ENCODE measurements at regions not wholly inside any gene's neighbourhood (a gene's known extent, or its start where the extent isn't known, plus 50 kb on each side); places are given as distances from the start of the nearest gene placed in this dataset.

DNA sequence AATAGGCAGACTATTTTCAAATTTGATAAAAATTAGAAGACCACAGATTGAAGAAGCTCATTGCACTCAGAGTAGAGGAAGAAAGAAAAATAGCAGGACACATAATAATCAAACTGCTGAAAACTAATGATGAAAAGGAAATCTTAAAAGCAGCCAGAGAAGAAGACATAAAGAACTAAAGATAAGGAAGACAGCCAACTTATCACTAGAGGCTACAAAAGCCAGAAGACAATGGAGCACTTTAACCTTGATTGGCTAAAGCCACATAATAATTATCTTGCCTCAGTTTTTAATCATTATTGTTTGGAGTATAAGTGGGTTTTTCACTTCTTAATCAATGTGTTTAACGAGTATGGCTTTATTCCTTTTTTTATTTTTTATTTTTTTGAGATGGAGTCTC lies 397.6 kb downstream of the RNF144B start:
- DNase-seq (ENCODE audit: low spot score): no peak

DNA sequence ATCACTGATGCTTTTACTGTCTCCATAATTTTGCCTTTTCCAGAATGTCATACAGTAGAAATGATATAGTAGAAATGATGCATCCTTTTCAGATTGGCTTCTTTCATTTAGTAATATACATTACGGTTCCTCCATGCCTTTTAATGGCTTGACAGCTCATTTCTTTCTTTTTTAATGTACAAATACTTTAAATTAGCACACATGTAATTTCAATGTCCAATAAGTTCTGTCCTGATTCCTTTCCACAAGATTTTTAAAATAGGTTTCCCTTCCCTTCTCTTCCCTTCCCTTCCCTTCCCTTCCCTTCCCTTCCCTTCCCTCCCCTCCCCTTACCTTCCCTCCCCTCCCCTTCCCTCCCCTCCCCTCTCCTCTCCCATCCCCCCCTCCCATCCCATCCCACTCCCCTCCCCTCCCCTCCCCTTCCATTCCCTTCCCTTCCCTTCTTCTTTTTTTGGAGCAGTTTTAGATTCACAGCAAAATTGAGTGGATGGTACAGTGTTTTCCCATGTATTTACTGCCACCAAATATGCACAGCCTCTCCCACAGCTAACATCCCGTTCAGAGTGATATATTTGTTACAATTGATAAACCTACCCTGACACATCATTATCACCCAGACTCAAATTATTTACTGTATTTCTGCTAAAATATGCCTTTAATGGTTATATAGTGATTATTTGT lies 398.8 kb downstream of the RNF144B start:
- no peak for DNase-seq (ENCODE audit: low spot score)

DNA sequence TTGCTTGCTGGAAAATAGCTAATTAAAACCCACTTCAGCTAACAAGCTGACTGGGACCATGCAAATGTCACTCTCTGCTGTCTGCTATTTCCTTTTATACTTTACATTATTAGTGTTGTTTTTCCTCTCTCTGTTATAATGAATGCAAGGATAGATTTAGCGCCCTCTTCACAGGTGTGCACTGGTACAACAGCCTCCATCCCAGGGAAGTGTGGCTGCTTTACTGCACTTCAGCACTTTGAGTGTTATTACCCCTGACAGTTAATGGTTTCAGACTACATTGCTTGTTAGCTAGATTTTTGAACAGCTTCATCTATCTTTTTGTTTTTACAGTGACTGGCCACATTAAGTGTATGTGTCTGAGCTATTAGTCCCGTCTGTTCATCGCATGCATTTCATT lies 405.7 kb downstream of the RNF144B start:
- DNase-seq (ENCODE audit: low spot score): peak; percentile 33

DNA sequence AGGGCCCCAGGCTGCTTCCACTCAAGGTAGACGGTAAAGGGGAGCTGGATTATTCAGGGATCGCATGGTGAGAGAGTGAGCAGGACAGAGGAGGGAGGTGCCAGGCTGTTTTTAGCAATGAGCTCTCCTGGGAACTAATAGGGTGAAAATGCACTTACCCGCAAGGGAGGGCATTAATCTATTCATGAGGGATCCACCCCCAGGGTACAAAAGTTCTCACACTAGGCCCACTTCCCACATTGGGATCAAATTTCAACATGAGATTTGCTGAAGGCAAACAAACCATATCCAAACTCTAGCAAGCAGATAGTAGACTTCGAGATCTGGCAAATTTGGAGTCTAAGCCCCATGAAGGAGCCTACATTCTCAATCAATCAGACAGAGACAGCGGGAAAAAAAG lies 408.6 kb downstream of the RNF144B start:
- no peak for DNase-seq (ENCODE audit: low spot score)

DNA sequence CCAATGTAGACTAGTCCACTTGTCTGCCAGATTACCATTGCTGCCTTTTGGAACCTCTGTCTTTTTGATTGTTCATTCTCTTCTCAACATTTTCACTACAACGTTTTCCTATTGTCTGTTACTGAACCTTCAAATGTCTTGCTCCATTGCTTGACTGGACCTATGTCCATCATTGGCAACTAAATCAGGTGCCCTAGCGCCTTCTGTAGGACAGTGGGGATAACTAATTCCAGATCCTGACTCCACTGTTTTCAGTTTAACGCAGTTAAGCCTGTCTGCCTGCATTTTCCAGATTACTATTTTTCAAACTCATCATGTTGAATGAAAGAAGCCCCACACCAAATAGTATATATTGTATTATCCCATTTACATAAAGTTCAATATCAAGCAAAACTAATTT lies 433.6 kb downstream of the RNF144B start:
- DNase-seq (ENCODE audit: low spot score): no peak

DNA sequence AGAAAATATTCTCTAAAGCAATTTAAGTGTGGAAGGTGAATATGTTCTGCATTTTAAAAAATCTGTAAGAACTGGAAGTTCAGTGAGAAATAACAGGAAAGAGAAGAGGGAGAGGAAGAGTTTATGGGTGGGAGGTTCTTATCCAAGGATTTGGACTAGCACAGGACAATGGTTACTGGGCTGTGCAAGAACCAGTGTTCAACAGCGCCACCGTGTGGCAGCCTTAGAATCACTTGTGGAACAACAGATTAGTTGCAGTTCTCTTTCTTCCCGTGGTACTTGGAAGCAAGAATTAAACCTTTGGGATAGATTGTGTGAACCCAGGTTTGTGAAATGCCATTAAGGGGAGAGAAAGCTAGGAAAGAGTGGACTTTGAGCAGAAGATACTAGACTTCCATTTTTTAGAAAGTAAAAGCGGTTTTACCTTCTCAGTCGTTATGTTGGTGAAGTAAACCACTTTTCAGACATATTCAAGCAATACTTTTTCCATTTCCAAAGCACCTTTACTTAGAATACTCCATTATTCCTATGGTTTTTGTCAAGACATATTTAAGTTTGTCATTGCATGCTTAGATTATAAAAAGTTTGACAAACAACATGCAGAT lies 436.7 kb downstream of the RNF144B start:
- peak; percentile 27 for DNase-seq (ENCODE audit: low spot score)

DNA sequence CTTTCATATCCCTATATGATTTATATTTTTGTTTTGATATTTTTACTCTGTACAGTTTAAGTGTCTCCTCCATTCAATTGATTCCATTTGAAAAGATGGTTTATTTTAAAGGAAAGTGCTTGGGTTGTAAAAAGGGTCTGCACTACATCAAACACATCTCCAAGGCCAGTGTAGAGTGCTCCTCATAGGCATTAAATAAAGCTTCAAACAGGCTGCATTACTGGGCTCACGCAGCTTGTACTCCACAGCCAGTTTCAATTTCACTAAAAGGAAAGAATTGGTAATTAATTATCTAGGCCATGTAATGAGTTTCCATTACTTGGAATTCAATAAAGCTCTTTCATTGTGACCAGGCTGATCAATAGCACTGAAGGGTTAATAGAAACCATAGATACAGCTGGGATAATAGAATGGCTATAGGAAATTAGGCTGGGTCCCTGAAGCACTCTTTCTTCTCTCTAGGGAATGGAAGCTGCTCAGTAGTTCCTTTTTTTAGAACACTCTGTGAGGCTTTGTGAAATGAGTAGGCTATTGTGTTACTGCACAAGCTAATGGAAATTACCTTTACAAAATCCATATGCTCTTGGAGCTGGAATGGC lies 442.2 kb downstream of the RNF144B start:
- DNase-seq (ENCODE audit: low spot score): peak; percentile 51

DNA sequence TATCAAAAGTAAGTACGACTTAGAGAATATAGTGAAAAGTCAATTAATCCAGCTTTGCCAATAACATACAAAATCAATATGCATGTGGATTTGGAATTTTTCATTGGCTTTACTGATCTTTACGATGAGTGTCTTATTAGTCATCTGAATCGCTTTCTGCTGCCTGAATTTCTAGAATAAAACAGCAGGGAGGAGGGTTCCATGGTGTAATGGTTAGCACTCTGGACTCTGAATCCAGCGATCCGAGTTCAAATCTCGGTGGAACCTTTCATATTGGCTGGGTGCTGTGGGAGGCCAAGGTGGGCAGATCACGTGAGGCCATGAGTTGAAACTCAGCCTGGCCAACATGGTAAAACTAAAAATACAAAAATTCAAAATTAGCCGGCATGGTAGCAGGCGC lies 448.8 kb downstream of the RNF144B start:
- no peak for DNase-seq (ENCODE audit: low spot score)

DNA sequence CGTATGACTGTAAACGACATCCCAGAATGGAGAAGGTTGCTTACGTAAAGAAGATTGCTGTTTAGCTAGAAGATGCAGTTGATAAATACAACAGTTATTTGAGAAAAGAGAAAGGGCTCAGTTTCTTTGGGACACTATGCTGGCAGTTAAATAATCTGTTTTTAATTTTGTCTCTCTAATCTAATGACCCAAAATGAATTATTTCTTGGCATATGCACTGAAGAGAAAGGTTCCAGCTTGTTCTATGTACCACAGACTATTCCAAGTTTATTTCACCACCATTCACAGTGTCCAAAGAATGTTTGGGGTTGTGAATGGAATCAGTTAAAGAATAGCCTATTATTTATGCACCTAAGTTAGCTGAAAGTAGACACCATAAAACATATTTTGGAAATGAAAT lies 449.9 kb downstream of the RNF144B start:
- no peak for DNase-seq (ENCODE audit: low spot score)

DNA sequence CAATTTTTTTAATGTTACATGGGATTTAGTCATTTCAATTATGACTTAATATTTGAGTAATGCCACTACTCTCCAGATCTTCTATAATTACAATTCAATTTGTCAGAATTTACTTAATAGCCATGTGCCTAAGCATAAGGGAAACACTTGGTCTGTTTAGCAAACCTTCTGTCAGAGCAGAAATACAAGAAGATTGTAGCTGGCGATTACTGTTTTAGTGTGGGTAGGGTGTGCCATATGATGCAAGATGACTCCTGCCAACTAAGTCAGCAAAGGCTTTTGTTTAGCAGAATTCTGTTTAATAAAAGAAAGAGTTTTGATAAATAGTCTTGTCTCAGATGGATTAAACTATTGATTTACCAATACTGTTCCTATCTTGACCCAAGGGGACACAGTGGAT lies 455.4 kb downstream of the RNF144B start:
- peak; percentile 33 for DNase-seq (ENCODE audit: low spot score)

DNA sequence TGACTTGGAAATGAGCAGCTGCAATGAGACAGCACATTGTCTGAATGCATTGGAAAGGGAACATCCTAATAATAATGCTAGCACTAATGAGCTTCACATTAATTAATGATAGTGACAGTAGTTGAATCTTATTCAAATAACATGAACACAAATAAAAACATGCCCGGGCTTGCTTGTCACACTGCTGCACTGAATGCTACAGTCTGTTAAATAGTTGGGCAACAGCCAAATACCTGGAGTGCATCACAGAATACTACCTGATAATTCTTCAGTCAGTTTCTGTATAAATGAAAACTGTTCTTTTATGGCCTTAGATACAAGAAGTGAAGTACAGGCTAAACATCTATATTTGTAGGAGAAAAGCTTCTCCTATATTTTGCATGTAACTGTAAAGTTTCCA lies 458.7 kb downstream of the RNF144B start:
- DNase-seq (ENCODE audit: low spot score): no peak

DNA sequence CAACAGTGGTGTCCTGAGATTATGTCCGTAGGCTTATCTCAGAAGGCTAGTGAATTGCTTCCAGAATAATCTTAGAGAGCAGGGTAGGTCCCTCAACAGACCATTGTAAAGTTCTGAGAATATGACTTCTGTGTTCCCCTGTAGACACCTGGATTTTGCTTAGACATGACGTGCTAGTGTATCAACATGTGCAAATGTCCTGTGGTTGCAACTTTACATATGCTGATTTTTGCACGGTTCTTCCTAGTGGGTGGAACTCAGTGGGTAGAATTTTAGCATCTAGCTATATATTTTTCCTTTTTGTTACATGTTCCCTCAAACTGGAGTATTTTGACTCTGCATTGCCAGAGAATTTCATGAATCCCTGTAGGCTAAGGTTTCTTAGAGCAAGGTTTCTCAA lies 459.2 kb downstream of the RNF144B start:
- DNase-seq (ENCODE audit: low spot score): no peak

DNA sequence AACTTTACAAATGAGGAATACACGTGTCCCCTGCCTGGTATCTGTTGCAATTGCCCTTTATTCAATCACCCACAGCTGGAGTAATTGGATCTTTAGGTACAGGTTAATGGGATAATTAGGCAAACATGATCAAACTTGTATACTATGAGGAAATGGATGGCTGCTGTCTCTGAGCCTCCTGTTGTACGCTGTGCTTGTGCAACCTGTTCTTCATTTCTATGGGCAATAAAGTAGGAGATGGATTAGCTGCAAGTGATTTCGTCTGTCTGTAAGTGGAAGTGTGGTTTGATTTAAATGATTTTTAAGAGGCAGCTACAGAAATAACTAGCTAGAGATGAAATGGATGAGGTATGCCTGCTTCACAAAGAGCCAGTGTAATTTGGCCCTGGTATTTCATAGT lies 474.1 kb downstream of the RNF144B start:
- no peak for DNase-seq (ENCODE audit: low spot score)

DNA sequence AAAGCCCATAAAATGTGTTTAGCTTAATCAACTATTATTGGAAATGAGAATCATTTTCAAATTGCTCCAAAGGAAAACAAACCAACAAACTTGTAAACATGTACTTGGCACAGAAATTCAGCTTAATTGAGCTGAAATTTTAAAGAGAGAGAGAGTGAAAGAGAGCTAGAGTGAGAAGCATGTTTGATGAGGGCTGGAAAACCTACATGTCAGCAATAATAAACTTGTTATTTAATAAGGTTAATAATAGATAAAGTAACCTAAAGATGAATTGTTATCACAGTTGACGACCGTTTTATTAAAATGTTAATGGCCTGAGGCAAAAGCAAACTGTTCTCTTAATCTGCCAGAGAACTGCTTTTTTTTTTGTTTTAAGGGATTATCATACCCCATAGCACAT lies 496.1 kb downstream of the RNF144B start:
- no peak for DNase-seq (ENCODE audit: low spot score)

DNA sequence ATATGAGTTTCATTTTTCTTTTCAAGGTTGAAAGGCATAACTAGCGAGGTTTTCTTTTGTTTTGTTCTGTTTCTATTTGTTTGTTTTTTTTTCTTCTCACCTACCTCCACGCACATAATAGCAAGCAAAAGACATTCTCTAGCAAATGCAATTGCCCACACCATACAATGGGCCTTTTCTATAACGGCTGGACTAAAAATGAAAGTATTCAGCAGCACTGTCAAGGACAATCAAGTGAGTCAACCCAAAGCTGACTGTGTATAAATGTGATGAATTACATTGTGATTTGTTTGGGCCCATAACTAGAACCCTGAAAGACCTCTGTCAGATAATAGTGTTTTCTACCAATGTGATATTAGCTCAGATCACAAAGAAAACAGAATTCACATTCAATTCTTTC lies 496.7 kb downstream of the RNF144B start:
- no peak for DNase-seq (ENCODE audit: low spot score)

DNA sequence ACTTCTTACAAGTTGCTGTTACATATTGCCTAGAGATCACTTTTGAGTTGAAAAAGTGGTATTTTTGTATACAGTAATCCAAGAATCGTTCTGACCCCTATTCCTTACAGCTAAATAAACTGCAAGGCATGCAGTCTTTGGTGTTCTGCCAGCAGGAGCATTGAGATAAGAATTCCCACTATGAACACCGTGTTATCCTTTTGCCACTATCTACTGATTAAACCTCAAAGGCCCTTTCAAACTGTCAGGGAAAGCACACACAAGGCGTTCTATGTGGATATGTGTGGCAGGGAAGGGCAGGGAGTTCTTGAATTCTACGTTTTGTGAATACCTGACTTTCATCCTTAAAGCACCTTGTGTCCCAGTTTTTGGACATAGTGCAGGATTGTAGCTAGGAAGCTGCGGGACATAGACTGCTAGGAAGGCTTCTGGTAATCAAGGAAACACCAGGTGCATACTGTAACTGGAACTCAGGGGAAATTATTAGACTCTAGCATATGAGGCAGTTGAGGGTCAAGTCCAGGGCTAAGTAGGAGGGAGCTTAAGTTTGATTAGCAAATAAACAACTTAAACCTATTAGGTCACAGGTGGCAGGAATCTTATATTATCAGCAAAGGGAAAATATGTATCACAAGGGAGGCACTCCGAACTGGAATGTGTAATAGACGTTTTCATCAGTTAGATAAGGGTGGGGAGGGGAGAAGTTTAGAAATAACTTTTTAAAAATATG lies 506.6 kb downstream of the RNF144B start:
- DNase-seq (ENCODE audit: low spot score): no peak

DNA sequence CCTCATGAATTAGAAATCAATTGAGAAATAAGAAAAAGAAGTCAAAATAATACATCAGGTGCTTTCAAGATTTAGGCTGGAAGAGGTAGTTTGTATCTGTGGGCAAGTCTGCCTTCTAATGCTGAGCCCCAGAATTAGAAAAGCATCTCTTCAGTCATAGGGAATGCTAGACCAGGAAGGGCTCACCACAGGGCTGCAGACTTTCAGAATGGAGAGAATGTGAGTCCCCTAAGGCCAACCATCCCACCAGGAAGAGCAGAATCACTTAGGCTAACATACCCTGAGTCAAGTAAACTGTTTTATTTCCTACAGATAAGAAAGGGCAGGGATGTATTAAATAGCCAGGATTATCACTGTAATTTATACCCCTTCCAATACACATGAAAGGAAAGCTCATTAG lies 510.2 kb downstream of the RNF144B start:
- DNase-seq (ENCODE audit: low spot score): no peak

DNA sequence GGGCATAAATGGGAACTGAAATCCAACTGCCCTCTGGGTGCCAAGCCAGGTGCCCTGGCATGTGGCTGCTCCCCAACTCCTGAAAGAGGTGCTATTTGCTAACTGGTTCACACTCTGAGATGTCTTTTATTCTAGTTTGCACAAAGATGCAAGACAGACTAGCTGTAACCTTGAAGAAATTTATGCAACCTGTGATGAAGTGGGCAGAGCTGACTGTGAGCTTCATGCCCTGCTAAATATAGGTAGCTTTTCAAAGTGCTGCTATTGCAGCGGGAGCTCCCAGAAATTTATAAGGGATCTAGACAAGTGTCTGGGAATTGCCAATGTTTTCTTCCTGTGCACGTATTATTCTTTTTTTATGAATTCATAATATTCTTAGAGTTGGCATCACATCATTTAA lies 517.5 kb downstream of the RNF144B start:
- DNase-seq (ENCODE audit: low spot score): no peak

DNA sequence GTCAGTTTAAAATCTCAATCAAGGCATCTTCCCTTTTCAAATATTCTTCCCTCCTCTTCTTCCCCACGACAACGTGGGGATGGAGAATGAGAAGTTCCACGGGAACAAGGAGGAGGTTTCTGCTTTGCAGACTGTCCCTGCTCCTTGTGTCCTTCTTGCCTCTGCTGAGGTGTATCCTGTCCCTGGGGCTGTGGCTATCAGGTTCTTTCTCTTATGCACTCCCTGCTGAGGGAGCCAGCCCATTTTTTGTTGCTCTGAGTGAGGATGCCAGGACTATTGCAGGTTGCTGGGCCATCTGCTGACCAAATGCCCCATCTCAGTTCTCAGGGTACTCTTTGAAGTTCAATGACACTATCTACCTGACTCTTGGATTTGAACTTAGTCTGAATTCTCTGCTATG lies 533.6 kb downstream of the RNF144B start:
- no peak for DNase-seq (ENCODE audit: low spot score)

DNA sequence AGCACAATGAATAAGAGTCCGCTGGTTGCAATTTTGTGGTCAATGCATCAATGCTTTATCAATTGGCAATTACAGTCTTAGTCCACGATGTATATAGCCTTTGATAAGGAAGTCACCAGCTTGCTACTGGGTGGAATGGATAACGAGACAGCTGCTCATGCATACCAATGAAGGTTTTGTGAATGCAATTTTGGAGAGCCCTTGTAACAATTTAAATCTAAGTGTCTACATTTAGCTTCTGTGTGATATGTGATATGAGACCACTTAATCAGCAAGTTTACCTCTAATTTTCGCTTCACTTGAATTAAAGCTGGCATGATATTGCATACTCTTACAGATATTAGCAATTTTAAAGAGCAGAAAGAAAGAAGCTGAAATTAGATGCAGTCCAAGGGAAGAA lies 543.9 kb downstream of the RNF144B start:
- DNase-seq (ENCODE audit: low spot score): no peak

DNA sequence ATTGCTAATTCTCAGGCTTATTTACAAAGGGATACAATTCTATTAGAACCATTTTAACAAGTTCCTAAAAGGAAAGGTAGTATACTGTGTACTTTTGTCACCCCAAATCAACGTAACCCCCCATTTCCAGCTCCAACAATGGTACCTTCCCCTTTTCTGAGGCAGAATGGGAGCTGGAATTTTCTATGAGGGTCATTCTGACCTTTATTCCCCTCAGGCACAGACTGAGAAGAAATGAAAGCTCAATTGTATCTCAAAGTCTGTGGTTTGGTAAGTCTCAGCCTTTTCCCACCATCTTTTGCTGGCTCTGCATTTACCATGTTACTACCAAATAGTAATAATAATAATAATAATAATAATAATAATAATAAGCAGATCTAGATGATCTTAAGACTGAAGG lies 571.0 kb downstream of the RNF144B start:
- DNase-seq (ENCODE audit: low spot score): no peak

DNA sequence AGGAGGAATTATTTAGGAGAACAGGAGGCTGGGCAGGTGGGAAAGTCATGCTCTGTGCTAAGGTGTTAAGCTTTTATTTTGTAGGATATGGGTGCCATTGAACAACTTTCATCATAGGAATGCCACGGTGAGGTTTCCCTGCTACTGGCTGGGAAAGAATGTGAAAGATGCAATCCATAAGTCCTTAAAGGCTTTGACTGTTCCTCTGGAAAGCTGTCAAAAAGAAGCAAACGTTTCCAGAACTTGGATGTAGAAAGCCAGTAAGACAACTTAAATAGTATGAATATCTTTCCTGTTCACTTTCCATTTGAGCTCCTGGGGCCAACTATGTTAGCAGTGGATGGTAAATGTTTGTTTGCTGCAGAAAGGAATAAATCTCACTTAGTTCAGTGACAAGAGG lies 574.4 kb downstream of the RNF144B start:
- DNase-seq (ENCODE audit: low spot score): no peak

DNA sequence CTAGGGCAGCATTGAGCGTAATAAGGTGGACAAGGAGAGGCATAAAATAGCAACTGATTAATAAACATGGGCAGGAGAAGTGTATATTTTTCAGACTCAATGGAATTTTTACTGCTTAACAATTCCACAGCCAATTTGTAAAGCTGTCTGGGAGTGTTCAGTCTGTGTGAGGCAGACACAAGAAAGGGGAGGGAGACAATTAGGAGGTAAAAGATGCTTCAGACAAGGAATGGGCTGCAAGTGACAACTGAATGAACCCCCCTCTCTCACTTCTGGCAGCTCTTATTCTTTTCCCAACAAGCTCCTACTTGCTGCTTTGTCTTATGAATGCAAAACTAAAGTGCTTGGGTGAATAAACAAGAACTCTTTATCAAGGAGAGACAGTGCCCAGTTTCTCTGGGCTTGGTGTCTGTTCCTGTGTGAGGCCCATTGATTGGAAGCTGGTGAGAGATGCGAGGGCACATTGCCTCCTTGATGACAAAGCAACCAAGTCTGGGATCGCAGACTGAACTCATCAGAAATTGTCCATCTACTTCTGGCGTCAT lies 575.3 kb downstream of the RNF144B start:
- no peak for DNase-seq (ENCODE audit: low spot score)
